Stimulated activated CD4-positive, alpha-beta T cell treated with anti-CD3 and anti-CD28 coated beads, Interleukin-4, amount 100 ng/mL, for 24 hours (primary cell): ENCODE measurements at regions not wholly inside any gene's neighbourhood (a gene's known extent, or its start where the extent isn't known, plus 50 kb on each side); places are given as distances from the start of the nearest gene placed in this dataset.
"Not testable (repeated sequence)": the region's sequence is repeated elsewhere in the genome, so short reads cannot be mapped to it uniquely, and the experiment has no call there.

ENCODE experiments used
- DNase-seq: peaks from one replicate; pipeline ENCODE4 v3.0.0-alpha.2; 2020

DNA sequence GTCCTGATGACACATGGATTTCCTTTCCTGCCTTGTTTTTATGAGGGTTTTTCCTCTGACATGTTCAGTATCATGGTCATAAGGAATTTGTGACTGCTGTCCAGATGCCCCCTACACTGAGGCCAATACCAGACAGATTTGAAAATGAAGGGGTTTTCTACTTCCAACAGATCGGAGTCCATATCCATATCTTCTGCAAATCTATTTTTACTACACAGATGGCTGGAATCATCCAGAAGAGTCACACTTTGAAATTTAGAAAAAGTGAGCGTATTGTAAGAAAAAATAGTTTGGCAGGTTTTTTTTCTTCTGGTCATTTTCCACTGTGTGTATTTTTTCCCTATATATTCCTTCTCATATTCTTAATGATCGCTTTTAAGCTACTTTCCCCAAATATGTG, 197.5 kb upstream of the LRRC3B start:
- no peak for DNase-seq

DNA sequence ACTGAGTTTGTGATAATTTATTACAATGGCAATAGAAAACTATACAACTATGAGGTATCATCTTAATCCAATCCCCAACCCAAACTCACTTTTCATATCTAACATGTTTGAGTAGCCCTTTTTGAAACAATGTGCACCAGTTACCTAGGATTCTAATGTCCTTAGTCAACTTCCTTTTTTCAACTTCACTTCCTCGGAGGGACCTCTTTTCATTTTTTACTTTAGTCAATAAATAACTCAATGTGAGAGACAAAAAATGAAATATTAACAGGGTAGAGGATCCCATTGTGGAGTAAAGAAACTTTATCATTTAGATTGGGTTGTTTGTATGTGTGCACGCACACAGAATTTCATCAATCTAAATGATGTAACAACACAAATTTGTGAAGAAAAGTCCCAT, 193.6 kb upstream of the LRRC3B start:
- no peak for DNase-seq

DNA sequence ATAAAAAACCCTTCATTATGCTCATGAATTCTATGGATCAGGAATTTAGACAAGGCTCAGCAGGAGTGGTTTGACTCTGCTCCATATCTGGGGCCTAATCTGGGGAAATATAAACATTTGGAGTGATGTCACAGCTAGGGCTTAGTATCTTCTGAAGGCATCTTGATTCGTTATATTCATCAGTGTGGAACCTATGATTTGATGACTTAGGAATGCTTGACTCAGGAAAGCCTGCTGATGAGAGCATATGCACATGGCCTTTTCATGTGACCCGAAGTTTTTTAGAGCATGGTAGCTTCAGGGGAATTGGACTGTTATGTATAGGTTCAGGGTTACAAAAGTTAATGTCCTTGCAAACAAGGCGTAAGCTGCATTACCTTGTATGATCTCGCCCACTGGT, 184.9 kb upstream of the LRRC3B start:
- DNase-seq = no peak

DNA sequence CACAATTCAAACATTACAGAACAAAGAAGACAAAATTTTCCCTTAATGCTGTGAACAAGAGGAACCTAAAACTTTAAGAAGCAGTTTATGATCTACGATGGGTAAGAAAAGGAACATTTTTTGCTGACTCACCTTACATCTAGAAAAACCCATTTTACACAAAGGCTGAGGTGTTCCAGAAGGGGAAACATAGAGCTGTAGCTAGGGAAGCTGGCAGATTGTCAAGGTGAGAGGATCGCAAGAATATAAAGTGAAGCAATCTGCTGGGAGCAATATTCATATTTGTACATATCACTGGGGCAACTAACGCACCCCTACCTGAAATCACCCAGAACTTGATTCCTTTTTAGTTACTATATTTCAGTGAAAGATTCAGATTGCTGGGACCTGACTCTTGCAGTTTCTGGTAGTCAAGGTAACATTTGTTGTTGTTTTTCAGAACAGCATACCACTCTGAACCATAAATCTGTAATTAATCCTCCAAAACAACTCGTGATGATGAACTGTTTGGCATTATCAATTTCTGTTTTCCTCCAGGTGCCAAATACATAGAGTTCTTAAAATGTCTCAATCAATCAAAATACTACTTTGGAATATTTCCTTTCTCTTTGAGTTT, 184.1 kb upstream of the LRRC3B start:
- no peak for DNase-seq

DNA sequence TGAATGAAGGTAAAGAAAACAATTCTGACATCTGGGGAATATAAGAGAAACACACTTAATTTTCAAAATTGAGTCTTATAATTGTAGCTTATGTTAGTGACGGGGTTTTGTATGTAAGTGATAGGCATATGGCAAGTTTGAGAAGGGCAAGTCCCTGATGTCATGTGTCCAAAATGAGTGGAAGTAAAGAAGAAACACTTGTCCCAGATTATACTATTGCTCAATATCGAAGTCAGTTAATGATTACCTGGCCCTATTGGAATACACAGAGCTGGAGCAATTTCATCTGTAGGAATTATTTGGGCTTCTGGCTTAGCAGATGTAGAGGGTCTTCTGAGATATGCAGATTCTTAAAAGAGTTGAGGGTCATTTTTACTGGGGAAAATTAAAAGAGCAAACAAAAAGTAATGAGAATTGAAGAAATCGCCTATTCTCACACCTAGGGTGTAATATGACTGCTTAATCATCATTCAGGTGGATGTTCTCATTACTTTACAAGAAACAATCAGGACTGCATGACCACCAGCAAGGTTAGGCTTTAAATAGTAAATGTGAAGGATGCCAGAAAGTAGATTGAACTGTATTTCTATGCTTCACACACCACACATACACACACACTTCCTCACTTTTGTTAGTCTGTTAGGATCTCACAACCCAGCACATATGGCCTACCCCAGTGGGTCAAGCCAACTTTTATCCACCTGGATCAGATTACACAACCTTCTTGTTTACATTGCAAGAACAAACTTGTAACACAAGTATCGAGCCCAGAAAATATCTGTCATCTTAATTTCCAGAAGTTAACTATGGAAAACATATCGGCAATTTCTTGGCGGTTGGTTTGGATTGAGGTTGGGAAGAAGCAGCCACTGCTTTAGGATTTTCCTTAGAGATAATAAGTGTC, 183.3 kb upstream of the LRRC3B start:
- no peak for DNase-seq

DNA sequence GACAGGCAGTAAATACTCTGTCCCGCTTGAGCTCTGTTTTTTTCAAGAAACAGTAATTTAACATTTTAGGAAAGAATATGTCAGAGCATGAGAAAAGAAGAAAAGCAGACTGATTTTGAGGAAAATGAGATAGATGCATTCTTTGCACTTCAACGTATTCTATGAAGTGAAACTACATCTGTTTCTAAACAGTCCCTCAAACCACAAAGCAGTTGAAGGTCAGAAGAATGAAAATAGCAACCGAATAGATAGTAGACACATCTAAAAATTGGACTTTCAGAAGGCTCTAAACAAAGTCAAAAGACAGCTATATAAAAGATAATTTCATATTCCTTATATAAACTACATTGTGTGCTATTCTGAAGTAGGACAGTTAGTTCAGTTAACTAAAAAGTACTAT, 172.6 kb upstream of the LRRC3B start:
- no peak for DNase-seq

DNA sequence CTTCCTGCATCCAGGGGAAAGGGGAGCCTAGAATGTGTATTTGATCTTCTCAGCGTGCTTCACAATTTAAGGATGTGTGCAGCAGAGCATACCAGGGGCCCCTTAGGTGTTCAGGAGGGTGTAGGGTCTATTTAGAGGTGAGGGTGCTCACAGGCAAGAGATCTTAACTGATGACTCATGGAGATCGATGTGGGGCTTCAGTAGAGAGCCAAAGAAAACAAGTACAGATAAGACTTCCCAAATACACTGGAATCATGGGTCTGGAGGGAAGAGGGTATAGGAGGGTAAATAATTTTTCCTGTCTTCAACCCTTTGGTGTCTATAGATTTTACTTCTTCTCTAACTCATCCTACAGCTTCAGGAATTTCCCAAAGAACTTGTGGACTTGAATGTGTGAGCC, 170.2 kb upstream of the LRRC3B start:
- DNase-seq = no peak

DNA sequence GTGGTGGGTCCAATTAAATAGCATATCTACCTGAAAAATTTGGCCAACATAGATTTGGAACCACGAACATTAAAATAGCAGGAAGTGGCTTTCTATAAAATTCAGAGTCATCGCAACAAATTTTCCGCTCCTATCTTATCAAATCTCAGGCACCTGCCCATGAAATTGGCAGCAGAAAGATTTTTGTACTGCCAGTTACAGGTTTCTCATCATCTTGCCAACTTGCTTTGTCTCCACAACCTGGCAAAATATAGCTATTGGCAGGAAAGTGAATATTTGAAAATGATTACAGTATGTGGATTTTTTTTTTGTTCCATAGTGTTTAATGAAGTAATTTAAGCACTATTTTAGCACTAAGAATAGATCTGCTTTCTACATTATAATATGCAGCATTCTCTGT, 161.6 kb upstream of the LRRC3B start:
- no peak for DNase-seq

DNA sequence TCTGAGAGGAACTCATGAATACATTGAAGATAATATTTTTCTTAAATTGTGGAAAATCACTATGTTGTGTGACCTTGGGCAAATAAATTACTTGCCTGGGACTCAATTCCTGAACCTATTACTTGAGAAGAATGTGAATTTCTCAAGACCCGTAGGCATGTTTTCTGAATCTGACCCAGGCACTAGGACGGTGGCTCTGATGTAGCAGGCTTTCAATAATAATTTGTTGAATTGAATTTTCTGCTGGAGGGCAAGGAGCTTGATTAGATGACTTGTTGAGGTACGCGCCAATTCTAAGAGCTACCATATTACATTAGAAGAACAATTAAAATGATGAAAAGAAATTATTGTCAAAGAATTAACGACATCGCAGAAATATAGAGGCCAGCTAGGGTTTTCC, 150.2 kb upstream of the LRRC3B start:
- DNase-seq = no peak

DNA sequence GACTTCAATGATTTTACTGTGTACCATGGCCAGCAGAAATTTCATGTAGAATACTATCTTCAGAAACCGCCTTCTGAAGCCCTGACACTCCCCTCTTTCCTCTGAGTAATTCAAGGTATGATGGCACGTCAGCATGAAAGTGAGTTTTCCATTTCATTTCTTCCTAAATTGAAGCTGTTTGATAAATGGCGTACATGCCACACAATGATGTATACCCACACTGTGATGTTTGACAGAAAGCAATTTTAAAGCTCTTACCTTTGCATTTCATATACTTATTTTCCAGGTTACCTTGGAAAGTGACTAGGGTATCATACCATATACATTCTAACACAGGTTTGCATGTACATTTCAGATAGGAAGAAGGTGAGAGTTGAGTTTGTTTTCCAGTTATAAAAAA, 147.9 kb upstream of the LRRC3B start:
- no peak for DNase-seq

DNA sequence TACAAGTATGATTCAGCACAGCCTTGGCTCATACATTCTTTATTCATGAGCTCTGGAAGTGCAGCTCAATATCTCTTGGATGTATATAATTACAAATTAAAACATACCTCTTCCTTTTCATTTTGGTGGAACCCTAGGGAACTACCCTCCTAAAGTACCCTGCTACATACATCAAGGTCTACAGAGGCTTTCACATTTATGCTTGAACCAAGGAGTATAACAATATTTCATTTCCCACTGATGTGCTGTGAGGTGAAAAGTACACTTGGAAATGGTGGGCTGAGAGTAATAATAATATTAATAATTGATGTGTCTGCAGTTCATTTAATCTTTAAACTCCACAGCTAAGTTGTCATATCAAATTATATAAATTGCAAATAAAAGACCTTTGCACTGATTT, 142.2 kb upstream of the LRRC3B start:
- DNase-seq = no peak

DNA sequence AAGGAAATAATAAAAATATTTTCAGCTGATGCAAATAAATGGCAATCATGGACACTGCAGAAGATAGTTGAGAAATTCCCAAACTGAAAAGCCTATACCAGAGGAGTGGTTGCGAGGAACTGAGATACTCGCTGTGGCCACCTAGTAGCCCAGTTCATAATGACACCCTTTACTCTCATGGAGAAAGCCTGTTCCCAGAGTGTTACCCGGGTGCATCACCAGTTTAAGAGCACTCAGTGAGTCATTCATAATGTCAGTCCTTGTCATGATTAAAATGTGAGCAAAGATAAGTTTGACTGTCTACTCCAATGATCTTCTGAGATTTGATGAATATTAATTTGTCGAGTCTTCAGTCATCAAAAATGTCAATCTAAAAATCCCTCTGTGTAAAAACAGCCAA, 138.4 kb upstream of the LRRC3B start:
- DNase-seq = no peak

DNA sequence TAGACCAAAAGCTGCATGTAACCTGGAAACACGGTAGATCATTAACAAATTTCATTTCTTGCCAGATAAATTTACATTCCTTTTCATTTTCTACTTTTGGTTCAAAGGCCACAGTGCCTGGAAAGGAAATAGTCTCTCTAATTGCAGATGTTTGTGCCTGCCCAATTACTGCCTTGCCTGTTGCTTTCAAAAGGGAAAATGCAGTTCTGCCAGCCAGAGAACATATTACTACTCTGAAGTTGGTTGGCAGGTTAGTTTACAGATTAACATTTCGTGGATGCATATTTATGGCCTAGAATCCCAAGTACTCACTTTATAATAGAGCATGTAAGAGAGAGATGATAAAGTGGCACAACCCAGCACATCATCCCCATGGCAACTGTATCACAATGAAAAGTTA, 124.3 kb upstream of the LRRC3B start:
- no peak for DNase-seq

DNA sequence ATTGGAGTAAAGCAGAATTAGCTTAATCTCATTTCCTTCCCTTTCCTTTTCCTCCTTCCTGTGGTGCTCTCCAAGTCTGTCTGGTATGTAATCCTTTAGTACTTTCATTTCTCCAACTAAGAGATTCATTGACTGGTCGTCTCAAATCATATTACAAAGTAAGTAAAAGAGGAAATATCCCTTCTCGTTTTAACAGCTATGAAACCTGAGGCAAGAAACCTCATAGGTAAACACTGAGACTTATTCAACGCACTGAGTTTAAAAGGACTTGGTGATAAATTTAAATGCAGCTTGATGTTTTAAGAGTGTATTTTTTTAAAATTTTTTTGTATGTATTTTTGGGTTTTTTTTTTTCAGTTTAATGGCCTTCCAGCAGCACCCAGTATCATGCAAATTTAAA, 117.2 kb upstream of the LRRC3B start:
- DNase-seq = no peak

DNA sequence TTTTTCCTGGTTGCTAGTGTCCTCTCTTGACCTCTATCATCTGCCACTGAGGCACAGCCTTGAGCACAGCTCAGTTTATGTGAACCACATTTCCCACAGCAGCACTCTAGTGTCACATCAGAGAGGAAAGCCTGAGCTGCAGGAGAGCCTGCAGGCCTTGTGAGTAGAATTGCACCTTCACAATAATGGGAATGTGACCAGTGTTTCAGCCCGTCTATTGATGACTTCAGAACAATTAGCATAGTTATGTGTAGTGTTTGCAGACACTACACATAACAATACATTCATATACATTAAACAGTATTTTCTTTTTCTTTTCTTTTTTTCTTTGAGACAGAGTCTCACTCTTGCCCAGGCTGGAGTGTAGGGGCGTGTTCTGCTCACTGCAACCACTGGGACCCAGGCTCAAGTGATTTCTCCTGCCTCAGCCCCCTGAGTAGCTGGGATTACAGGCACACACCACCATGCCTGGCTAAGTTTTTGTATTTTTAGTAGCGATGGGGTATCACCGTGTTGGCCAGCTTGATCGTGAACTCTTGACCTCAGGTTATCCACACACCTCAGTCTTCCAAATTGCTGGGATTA, 108.0 kb upstream of the LRRC3B start:
- DNase-seq = not testable (repeated sequence)

DNA sequence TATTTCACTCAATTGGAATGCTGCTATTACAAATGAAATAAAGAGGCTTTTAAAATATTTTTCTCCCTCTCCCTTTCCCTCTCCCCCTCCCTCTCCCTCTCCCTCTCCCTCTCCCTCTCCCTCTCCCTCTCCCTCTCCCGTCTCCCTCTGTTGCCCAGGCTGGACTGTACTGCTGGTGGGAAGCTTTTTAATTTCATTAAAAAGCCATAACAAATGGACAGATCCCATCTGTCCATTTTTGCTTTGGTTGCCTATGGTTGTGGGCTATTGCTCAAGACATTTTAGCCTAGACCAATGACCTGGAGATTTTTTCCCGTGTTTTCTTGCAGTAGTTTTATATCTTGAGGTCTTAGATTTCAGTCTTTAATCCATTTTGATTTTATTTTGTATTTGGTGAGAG, 107.2 kb upstream of the LRRC3B start:
- no peak for DNase-seq

DNA sequence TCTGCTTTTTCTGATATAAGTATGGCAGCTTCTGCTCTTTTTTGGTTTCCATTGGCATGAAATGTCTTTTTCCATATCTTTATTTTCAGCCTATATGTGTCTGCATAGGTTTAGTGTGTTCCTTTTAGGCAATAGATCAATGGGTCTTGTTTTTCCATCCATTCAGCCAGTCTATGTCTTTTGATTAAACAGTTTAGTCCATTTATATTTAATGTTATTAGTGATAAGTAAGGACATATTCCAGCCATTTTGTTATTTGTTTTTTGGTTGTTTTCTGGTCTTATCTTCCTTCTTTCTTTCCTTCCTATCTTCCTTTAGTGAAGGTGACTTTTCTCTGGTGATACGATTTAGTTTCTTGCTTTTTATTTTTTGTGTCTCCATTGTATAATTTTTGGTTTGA, 101.3 kb upstream of the LRRC3B start:
- no peak for DNase-seq

DNA sequence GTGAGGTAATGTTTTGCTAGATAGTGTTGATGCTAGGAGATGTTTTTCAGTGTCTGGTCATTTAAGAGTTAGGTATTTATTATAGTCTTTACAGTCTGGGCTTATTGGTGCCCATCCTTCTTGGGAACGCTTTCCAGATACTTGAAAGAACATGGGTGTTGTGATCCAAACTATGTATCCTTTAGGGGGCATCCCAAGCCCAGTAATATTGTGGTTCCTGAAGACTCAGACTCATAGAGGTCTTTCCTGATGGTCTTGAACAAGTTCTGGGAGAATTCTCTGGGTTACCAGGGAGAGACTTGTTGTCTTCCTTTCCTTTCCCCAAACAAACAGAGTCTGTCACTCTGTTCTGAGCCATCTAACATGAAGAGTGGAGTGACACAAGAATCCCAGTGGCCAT, 99.7 kb upstream of the LRRC3B start:
- no peak for DNase-seq

DNA sequence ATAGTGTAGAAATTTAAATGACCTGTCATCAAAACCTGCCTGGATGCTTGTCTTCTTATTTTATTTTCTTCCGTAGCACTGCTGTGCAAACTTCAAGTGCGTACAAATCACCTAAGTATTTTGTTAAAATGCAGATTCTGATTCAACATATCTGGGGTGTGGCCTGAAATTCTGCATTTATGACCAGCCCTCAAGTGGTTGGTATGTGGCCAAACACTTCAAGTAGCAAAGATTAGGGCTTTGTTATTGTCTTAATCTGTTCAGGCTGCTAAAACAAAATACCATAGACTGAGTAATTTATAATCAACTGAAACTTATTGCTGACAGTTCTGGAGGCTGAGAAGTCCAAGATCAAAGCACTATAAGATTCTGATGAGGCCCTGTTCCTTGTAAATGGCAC, 97.6 kb upstream of the LRRC3B start:
- no peak for DNase-seq

DNA sequence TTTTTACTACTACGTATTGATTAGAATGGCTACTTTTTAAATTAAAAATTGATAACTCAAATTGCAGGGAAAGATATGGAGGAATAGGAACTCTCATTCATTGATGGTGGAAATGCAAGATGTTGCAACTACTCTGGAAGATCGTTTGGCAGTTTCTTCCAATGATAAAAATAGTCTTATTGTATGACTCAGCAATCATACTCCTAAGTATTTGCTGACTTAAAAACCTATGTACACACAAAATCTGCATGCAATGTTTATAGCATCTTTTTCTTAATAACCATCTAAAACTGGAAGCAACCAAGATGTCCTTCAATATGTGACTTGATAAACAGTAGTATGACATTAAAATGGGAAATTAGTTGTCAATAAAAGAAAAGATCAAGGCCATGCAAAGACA, 87.4 kb upstream of the LRRC3B start:
- no peak for DNase-seq

DNA sequence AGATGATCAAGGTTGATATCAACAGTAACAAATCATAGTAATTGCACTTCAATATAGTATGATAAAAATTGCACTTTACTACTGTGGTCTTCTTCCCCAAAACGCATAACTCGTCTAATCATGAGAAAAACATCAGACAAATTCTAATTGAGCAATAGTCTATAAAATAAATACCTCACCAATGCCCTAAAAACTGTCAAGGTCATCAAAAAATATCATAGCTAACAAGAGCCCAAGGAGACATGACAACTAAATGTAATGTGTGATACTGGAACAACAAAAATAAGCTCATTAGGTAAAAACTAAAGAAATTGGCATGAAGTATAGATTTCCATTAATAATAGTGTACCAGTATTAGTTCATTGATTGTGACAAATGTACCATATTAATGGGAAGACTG, 85.6 kb upstream of the LRRC3B start:
- no peak for DNase-seq

DNA sequence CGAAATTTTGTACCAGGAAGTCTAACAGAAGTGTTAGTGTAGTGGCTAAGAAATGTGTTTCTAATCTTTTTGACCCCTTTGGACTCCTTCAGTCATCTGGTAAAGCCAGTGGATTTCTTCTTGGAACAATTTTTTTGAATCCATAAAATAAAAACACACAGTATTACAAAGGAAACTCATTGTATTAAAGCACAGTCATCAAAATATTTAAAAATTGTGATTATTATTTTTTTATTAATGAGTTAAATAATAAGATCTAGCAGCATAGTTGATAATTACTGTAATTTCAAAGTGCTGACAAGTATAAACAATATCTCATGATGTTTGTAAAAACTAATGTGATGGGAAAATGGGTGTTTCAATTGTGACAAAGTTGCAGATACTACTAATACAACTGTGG, 72.2 kb upstream of the LRRC3B start:
- DNase-seq = no peak

DNA sequence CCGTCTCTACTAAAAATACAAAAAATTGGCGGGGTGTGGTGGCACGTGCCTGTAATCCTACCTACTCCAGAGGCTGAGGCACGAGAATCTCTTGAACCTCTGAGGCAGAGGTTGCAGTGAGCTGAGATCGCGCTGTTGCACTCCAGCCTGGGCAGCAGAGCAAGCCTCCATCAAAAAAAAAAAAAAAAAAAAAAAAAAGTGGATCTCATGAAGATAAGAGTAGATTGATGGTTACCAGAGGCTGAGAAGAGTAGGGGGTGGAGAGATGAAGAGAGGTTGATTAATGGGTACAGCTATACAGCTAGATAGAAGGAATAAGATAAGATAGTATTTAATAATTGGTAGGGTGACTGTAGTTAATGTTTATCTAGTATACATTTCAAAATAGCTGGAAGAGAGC, 65.9 kb upstream of the LRRC3B start:
- no peak for DNase-seq

DNA sequence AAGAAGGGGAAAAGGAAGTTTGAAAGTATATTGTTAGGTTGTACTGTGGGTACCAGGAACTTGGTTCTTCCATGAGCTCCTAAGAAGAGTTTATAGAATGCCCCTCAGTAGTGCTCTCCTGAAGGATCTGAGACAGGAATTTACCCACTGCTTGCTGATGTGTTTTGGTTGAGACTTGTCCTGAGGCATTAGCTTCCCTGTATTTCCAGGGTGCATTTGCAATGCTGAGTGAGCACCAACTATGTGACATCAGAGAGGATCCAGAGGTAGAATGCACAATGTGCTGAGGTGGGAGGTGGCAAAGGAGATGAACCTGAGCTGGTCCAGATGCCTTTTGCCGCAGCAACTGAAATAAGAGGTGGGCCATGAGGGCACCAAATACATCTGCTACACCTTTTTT, 64.3 kb upstream of the LRRC3B start:
- DNase-seq = no peak

DNA sequence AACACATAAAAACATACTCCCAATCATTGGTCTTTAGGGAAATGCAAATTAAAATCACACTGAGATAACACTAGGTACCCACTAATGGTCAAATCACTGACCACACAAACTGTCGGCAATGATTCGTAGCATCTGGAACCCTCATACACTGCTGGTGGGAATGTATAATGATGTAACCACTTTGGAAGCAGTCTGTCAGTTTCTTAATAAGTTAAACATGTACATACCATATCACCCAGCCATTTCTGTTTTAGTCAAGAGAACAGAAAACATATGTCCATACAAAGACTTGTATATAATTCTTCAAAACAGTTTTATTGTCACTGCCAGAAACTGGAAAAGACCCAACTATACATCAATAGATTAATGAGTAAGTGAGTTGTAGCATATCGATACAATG, 63.3 kb upstream of the LRRC3B start:
- DNase-seq = no peak
